ENCODE measurements at regions not wholly inside any gene's neighbourhood (a gene's known extent, or its start where the extent isn't known, plus 50 kb on each side); places are given as distances from the start of the nearest gene placed in this dataset.
"Not testable (repeated sequence)": the region's sequence is repeated elsewhere in the genome, so short reads cannot be mapped to it uniquely, and the experiment has no call there.

GRCh38 chr3:152742368-152743347 is 92.3 kb upstream of the P2RY1 start:
- no peak overlapping the region for H3K4me3 Mint-ChIP-seq
- no peak overlapping the region for H3K27ac Mint-ChIP-seq
- intact Hi-C loops (cut with micrococcal nuclease) = no loop called here
- H3K27me3 Mint-ChIP-seq = no peaks in the 10 kb centered on the region
- no peaks in the 10 kb centered on the region for H3K4me1 Mint-ChIP-seq (ENCODE audit: low read depth)
- H3K9me3 Mint-ChIP-seq = peaks cover 22% of the 10 kb centered on the region
- H3K36me3 Mint-ChIP-seq (ENCODE audit: low read depth) = no peaks in the 10 kb centered on the region

GRCh38 chr3:152745646-152746045 is 89.3 kb upstream of the P2RY1 start:
- Mint-ChIP-seq H3K4me3 (no peak overlapping the region), H3K9me3 (peaks cover 50% of the 10 kb centered on the region), H3K36me3 (ENCODE audit: low read depth) (no peaks in the 10 kb centered on the region), H3K4me1 (ENCODE audit: low read depth) (no peaks in the 10 kb centered on the region), H3K27ac (no peak overlapping the region), H3K27me3 (no peaks in the 10 kb centered on the region)
- intact Hi-C loops (cut with micrococcal nuclease) = no loop called here

- intact Hi-C loops (cut with micrococcal nuclease) = no loop called here
- Mint-ChIP-seq H3K27ac (no peak overlapping the region), H3K9me3 (peaks cover 18% of the 10 kb centered on the region), H3K36me3 (ENCODE audit: low read depth) (no peaks in the 10 kb centered on the region), H3K27me3 (no peaks in the 10 kb centered on the region), H3K4me1 (ENCODE audit: low read depth) (no peaks in the 10 kb centered on the region), H3K4me3 (no peak overlapping the region)
Observed at GRCh38 chr3:152754303-152754702, 80.6 kb upstream of the P2RY1 start.

- no peaks in the 10 kb centered on the region for H3K4me1 Mint-ChIP-seq (ENCODE audit: low read depth)
- H3K27me3 Mint-ChIP-seq = no peaks in the 10 kb centered on the region
- intact Hi-C loops (cut with micrococcal nuclease) = no loop called here
- no peaks in the 10 kb centered on the region for H3K36me3 Mint-ChIP-seq (ENCODE audit: low read depth)
- no peak overlapping the region for H3K4me3 Mint-ChIP-seq
- no peaks in the 10 kb centered on the region for H3K9me3 Mint-ChIP-seq
- no peak overlapping the region for H3K27ac Mint-ChIP-seq
Observed at GRCh38 chr3:152756807-152757206, 78.1 kb upstream of the P2RY1 start.

GRCh38 chr3:152760024-152760563 is 74.8 kb upstream of the P2RY1 start:
- Mint-ChIP-seq H3K36me3 (ENCODE audit: low read depth) (no peaks in the 10 kb centered on the region), H3K9me3 (peaks cover 14% of the 10 kb centered on the region), H3K4me1 (ENCODE audit: low read depth) (peaks cover 5% of the 10 kb centered on the region), H3K27me3 (no peaks in the 10 kb centered on the region), H3K4me3 (no peak overlapping the region), H3K27ac (no peak overlapping the region)
- intact Hi-C loops (cut with micrococcal nuclease) = no loop called here

GRCh38 chr3:152760591-152760990 is 74.3 kb upstream of the P2RY1 start:
- intact Hi-C loops (cut with micrococcal nuclease) = no loop called here
- Mint-ChIP-seq H3K4me1 (ENCODE audit: low read depth) (peaks cover 5% of the 10 kb centered on the region), H3K36me3 (ENCODE audit: low read depth) (no peaks in the 10 kb centered on the region), H3K9me3 (peaks cover 19% of the 10 kb centered on the region), H3K27me3 (no peaks in the 10 kb centered on the region), H3K4me3 (no peak overlapping the region), H3K27ac (no peak overlapping the region)

- Mint-ChIP-seq H3K36me3 (ENCODE audit: low read depth) (no peaks in the 10 kb centered on the region), H3K27me3 (no peaks in the 10 kb centered on the region), H3K27ac (no peak overlapping the region), H3K9me3 (peaks cover 29% of the 10 kb centered on the region), H3K4me1 (ENCODE audit: low read depth) (no peaks in the 10 kb centered on the region), H3K4me3 (no peak overlapping the region)
- intact Hi-C loops (cut with micrococcal nuclease) = no loop called here
Observed at GRCh38 chr3:152768478-152768877, 66.5 kb upstream of the P2RY1 start.

GRCh38 chr3:152769523-152769922 is 65.4 kb upstream of the P2RY1 start:
- intact Hi-C loops (cut with micrococcal nuclease) = no loop called here
- H3K9me3 Mint-ChIP-seq = peaks cover 20% of the 10 kb centered on the region
- H3K4me3 Mint-ChIP-seq = no peak overlapping the region

GRCh38 chr3:152770296-152770695 is 64.6 kb upstream of the P2RY1 start:
- no peaks in the 10 kb centered on the region for H3K27me3 Mint-ChIP-seq
- H3K4me1 Mint-ChIP-seq (ENCODE audit: low read depth) = no peaks in the 10 kb centered on the region
- H3K27ac Mint-ChIP-seq = no peak overlapping the region
- intact Hi-C loops (cut with micrococcal nuclease) = no loop called here
- peaks cover 12% of the 10 kb centered on the region for H3K9me3 Mint-ChIP-seq
- no peak overlapping the region for H3K4me3 Mint-ChIP-seq
- no peaks in the 10 kb centered on the region for H3K36me3 Mint-ChIP-seq (ENCODE audit: low read depth)

More at GRCh38 chr3:152769523-152769922, 65.4 kb upstream of the P2RY1 start:
- Mint-ChIP-seq H3K27ac (no peak overlapping the region), H3K4me1 (ENCODE audit: low read depth) (no peaks in the 10 kb centered on the region), H3K36me3 (ENCODE audit: low read depth) (no peaks in the 10 kb centered on the region), H3K27me3 (no peaks in the 10 kb centered on the region)

- Mint-ChIP-seq H3K27ac (no peak overlapping the region), H3K4me3 (no peak overlapping the region), H3K4me1 (ENCODE audit: low read depth) (no peaks in the 10 kb centered on the region), H3K9me3 (peaks cover 9% of the 10 kb centered on the region), H3K27me3 (no peaks in the 10 kb centered on the region), H3K36me3 (ENCODE audit: low read depth) (no peaks in the 10 kb centered on the region)
- intact Hi-C loops (cut with micrococcal nuclease) = no loop called here
Observed at GRCh38 chr3:152771120-152771519, 63.8 kb upstream of the P2RY1 start.

- H3K4me3 Mint-ChIP-seq = no peak overlapping the region
- H3K27ac Mint-ChIP-seq = no peak overlapping the region
- no peaks in the 10 kb centered on the region for H3K27me3 Mint-ChIP-seq
- H3K9me3 Mint-ChIP-seq = peaks cover 6% of the 10 kb centered on the region
- intact Hi-C loops (cut with micrococcal nuclease) = no loop called here
- no peaks in the 10 kb centered on the region for H3K36me3 Mint-ChIP-seq (ENCODE audit: low read depth)
- H3K4me1 Mint-ChIP-seq (ENCODE audit: low read depth) = no peaks in the 10 kb centered on the region
Observed at GRCh38 chr3:152772674-152773225, 62.2 kb upstream of the P2RY1 start.

GRCh38 chr3:152773633-152774032 is 61.3 kb upstream of the P2RY1 start:
- Mint-ChIP-seq H3K27ac (no peak overlapping the region), H3K9me3 (no peaks in the 10 kb centered on the region), H3K36me3 (ENCODE audit: low read depth) (no peaks in the 10 kb centered on the region), H3K27me3 (no peaks in the 10 kb centered on the region), H3K4me1 (ENCODE audit: low read depth) (no peaks in the 10 kb centered on the region), H3K4me3 (no peak overlapping the region)
- intact Hi-C loops (cut with micrococcal nuclease) = no loop called here

GRCh38 chr3:152774230-152774629 is 60.7 kb upstream of the P2RY1 start:
- H3K4me3 Mint-ChIP-seq; H3K36me3 Mint-ChIP-seq (ENCODE audit: low read depth); H3K27ac Mint-ChIP-seq; H3K4me1 Mint-ChIP-seq (ENCODE audit: low read depth); intact Hi-C loops (cut with micrococcal nuclease); H3K9me3 Mint-ChIP-seq; H3K27me3 Mint-ChIP-seq: not testable (repeated sequence)

GRCh38 chr3:152778022-152778421 is 56.9 kb upstream of the P2RY1 start:
- no peaks in the 10 kb centered on the region for H3K36me3 Mint-ChIP-seq (ENCODE audit: low read depth)
- H3K27ac Mint-ChIP-seq = no peak overlapping the region
- H3K4me1 Mint-ChIP-seq (ENCODE audit: low read depth) = no peaks in the 10 kb centered on the region
- H3K4me3 Mint-ChIP-seq = no peak overlapping the region
- intact Hi-C loops (cut with micrococcal nuclease) = no loop called here
- no peaks in the 10 kb centered on the region for H3K27me3 Mint-ChIP-seq
- H3K9me3 Mint-ChIP-seq = peaks cover 8% of the 10 kb centered on the region

Data from dendritic cell treated with granulocyte-macrophage colony-stimulating factor and Interleukin-4, amounts not matched to agents 40 ng/mL and 50 ng/mL, for 4 days (primary cell).